Ovary (tissue), 7 donors: ENCODE measurements at regions not wholly inside any gene's neighbourhood (a gene's known extent, or its start where the extent isn't known, plus 50 kb on each side); places are given as distances from the start of the nearest gene placed in this dataset.

Experiments used
- DNase-seq, 5 donors: peaks; one replicate each; pipeline ENCODE4 v3.0.0-alpha.2; 2019 to 2020
- H3K27ac ChIP-seq, 2 donors: fragments of 200-600 bp; one replicate each; pipeline versions ENCODE4 v1.5.1 to v1.8.0; 2019 to 2022
- H3K27me3 ChIP-seq: fragments of 200-600 bp; one replicate; pipeline ENCODE4 v1.8.0; 2022
- H3K36me3 ChIP-seq: fragments of 200-600 bp; sonication (generic); one replicate; pipeline ENCODE4 v1.5.1; 2019
- H3K4me1 ChIP-seq: one replicate; pipeline ENCODE4 v1.8.1; 2013; ENCODE audit warnings: mild to moderate bottlenecking, moderate library complexity; ENCODE audit not compliant: insufficient read depth
- H3K4me3 ChIP-seq: fragments of 200-600 bp; sonication (generic); one replicate; pipeline ENCODE4 v1.5.1; 2017
- H3K9me3 ChIP-seq, 2 donors: fragments of 200-600 bp in 1 of 2; sonication (generic) in 1 of 2; one replicate each; pipeline versions ENCODE4 v1.5.1 to v1.8.1; 2013 to 2019; ENCODE audit warnings: mild to moderate bottlenecking in 1 of 2, moderate library complexity in 1 of 2
- CTCF ChIP-seq, 3 donors: fragments of 450-650 bp in 2 of 3; fragments of 200-600 bp in 1 of 3; IDR thresholded peaks; one replicate each; pipeline versions ENCODE4 v1.5.1 to v1.8.0; 2016 to 2022; ENCODE audit warnings: antibody characterized with exemption in 3 of 3, mild to moderate bottlenecking in 1 of 3
- EP300 ChIP-seq: sonication (generic); formaldehyde crosslinking; IDR thresholded peaks from one replicate; pipeline ENCODE4 v1.6.1; 2017; ENCODE audit warnings: antibody characterized with exemption
- POLR2A ChIP-seq: fragments of 450-650 bp; IDR thresholded peaks from one replicate; pipeline ENCODE4 v1.6.1; 2017; ENCODE audit warnings: antibody characterized with exemption, mild to moderate bottlenecking, moderate library complexity
- WGBS, 3 donors: extraction: QIAGEN DNeasy Blood & Tissue Kit in 1 of 3; methylation state at CpG; one replicate each; pipeline versions ENCODE4 v1.1.5 to v1.1.7; 2013 to 2017; 5-methylcytosine and 5-hydroxymethylcytosine counted together
- intact Hi-C, 4 donors: fragments of 100-400 bp; cut with DNase I; formaldehyde crosslinking; loops; one replicate each; pipeline versions ENCODE4 v1.11.0 to v1.15.1; 2022 to 2023
- donor health status: DM: no; HTN: no; CAD: no; lungs with moderate emphysema.
- donor health status: DM: no; HTN: no; CAD: no.
- donor health status: Bipolar disorder and iron deficiency.
- donor health status: DM: no; HTN: no; CAD: no.
- donor health status: DM: yes; HTN: yes; CAD: no.

- H3K4me1 ChIP-seq: no peaks in the 10 kb centered on the region
- H3K36me3 ChIP-seq: no peaks in the 10 kb centered on the region
- TF ChIP-seq POLR2A (no peak), EP300 (no peak), CTCF (IDR thresholded peaks at IDR 0.05) (no peak)
- H3K9me3 ChIP-seq: no peaks in the 10 kb centered on the region
- no peaks in the 10 kb centered on the region for H3K27me3 ChIP-seq
- H3K4me3 ChIP-seq: no peak overlapping the region
- intact Hi-C loops: no loop called here
- no peak for DNase-seq
- 70 to 73% (median 71%) methylated on average over 1 of the region's 1 CpG for WGBS, 3 donors
- H3K27ac ChIP-seq: no peak overlapping the region
These were observed 56.8 kb upstream of the ECI2 start for GRCh38 chr6:4192173-4192572.

GRCh38 chr6:4191271-4191721, 55.9 kb upstream of the ECI2 start:
- no peak for DNase-seq
- no peak overlapping the region for H3K27ac ChIP-seq
- H3K36me3 ChIP-seq: no peaks in the 10 kb centered on the region
- no peak overlapping the region for H3K4me3 ChIP-seq
- no peaks in the 10 kb centered on the region for H3K4me1 ChIP-seq
- intact Hi-C loops: no loop called here
- TF ChIP-seq POLR2A (no peak), CTCF (IDR thresholded peaks at IDR 0.05) (no peak), EP300 (no peak)
- no peaks in the 10 kb centered on the region for H3K9me3 ChIP-seq
- WGBS, 3 donors: 92 to 96% (median 94%) methylated on average over 23 to 27 of the region's 27 CpGs
- no peaks in the 10 kb centered on the region for H3K27me3 ChIP-seq

- no peak for DNase-seq
- 84 to 91% (median 89%) methylated on average over 10 of the region's 10 CpGs for WGBS, 3 donors
These were observed 53.9 kb upstream of the ECI2 start for GRCh38 chr6:4189249-4189648.

GRCh38 chr6:4188801-4189200, 53.4 kb upstream of the ECI2 start:
- no peak for TF ChIP-seq POLR2A
- TF ChIP-seq CTCF (IDR thresholded peaks at IDR 0.05): no peak
- TF ChIP-seq EP300: no peak
- Histone ChIP-seq H3K27me3 (no peaks in the 10 kb centered on the region), H3K4me1 (no peaks in the 10 kb centered on the region), H3K9me3 (no peaks in the 10 kb centered on the region), H3K4me3 (no peak overlapping the region), H3K27ac (no peak overlapping the region), H3K36me3 (no peaks in the 10 kb centered on the region)
- 93% methylated on average over 25 of the region's 25 CpGs for WGBS, 3 donors
- no peak for DNase-seq
- intact Hi-C loops: no loop called here

More at GRCh38 chr6:4189249-4189648, 53.9 kb upstream of the ECI2 start:
- intact Hi-C loops: no loop called here
- no peaks in the 10 kb centered on the region for H3K9me3 ChIP-seq
- H3K36me3 ChIP-seq: no peaks in the 10 kb centered on the region
- TF ChIP-seq POLR2A: no peak
- no peak for TF ChIP-seq EP300
- TF ChIP-seq CTCF (IDR thresholded peaks at IDR 0.05): no peak
- no peak overlapping the region for H3K27ac ChIP-seq
- no peak overlapping the region for H3K4me3 ChIP-seq
- no peaks in the 10 kb centered on the region for H3K27me3 ChIP-seq
- no peaks in the 10 kb centered on the region for H3K4me1 ChIP-seq

GRCh38 chr6:4187480-4187879, 52.1 kb upstream of the ECI2 start:
- no peaks in the 10 kb centered on the region for H3K27me3 ChIP-seq
- no peak overlapping the region for H3K27ac ChIP-seq
- 60 to 72% (median 65%) methylated on average over 2 of the region's 2 CpGs for WGBS, 3 donors
- no peak overlapping the region for H3K4me3 ChIP-seq
- no peaks in the 10 kb centered on the region for H3K36me3 ChIP-seq
- no peak for DNase-seq
- H3K4me1 ChIP-seq: no peaks in the 10 kb centered on the region
- TF ChIP-seq CTCF (IDR thresholded peaks at IDR 0.05): no peak
- no peak for TF ChIP-seq POLR2A
- TF ChIP-seq EP300: no peak
- intact Hi-C loops: no loop called here
- no peaks in the 10 kb centered on the region for H3K9me3 ChIP-seq
